ENCODE measurements at regions not wholly inside any gene's neighbourhood (a gene's known extent, or its start where the extent isn't known, plus 50 kb on each side); places are given as distances from the start of the nearest gene placed in this dataset.
"Not testable (repeated sequence)": the region's sequence is repeated elsewhere in the genome, so short reads cannot be mapped to it uniquely, and the experiment has no call there.

- no peak for DNase-seq (ENCODE audit: low read depth)
Measured at GRCh38 chr13:90889906-90890834, 457.3 kb upstream of the MIR17HG start.

- no peak for DNase-seq (ENCODE audit: low read depth)
Measured at GRCh38 chr13:90891329-90891728, 456.2 kb upstream of the MIR17HG start.

- not testable (repeated sequence) for DNase-seq (ENCODE audit: low read depth)
Measured at GRCh38 chr13:90893199-90893598, 454.3 kb upstream of the MIR17HG start.

- no peak for DNase-seq (ENCODE audit: low read depth)
Measured at GRCh38 chr13:90896002-90896401, 451.5 kb upstream of the MIR17HG start.

- DNase-seq (ENCODE audit: low read depth) = no peak
Measured at GRCh38 chr13:90898811-90899210, 448.7 kb upstream of the MIR17HG start.

- DNase-seq (ENCODE audit: low read depth) = no peak
Measured at GRCh38 chr13:90899416-90899815, 448.1 kb upstream of the MIR17HG start.

- no peak for DNase-seq (ENCODE audit: low read depth)
Measured at GRCh38 chr13:90902255-90902654, 445.2 kb upstream of the MIR17HG start.

- DNase-seq (ENCODE audit: low read depth) = no peak
Measured at GRCh38 chr13:90906554-90906953, 440.9 kb upstream of the MIR17HG start.

GRCh38 chr13:90908792-90909191, 438.7 kb upstream of the MIR17HG start:
- no peak for DNase-seq (ENCODE audit: low read depth)

- no peak for DNase-seq (ENCODE audit: low read depth)
Measured at GRCh38 chr13:90910018-90910639, 437.4 kb upstream of the MIR17HG start.

GRCh38 chr13:90912247-90912646, 435.2 kb upstream of the MIR17HG start:
- no peak for DNase-seq (ENCODE audit: low read depth)

- no peak for DNase-seq (ENCODE audit: low read depth)
Measured at GRCh38 chr13:90918536-90918935, 429.0 kb upstream of the MIR17HG start.

- no peak for DNase-seq (ENCODE audit: low read depth)
Measured at GRCh38 chr13:90919153-90919552, 428.3 kb upstream of the MIR17HG start.

GRCh38 chr13:90926459-90926858, 421.0 kb upstream of the MIR17HG start:
- DNase-seq (ENCODE audit: low read depth) = no peak

- DNase-seq (ENCODE audit: low read depth) = no peak
Measured at GRCh38 chr13:90928109-90928508, 419.4 kb upstream of the MIR17HG start.

GRCh38 chr13:90933097-90933826, 414.2 kb upstream of the MIR17HG start:
- DNase-seq (ENCODE audit: low read depth) = no peak

- DNase-seq (ENCODE audit: low read depth) = no peak
Measured at GRCh38 chr13:90934741-90935140, 412.7 kb upstream of the MIR17HG start.

- no peak for DNase-seq (ENCODE audit: low read depth)
Measured at GRCh38 chr13:90938848-90939247, 408.6 kb upstream of the MIR17HG start.

- no peak for DNase-seq (ENCODE audit: low read depth)
Measured at GRCh38 chr13:90943946-90944345, 403.5 kb upstream of the MIR17HG start.

- not testable (repeated sequence) for DNase-seq (ENCODE audit: low read depth)
Measured at GRCh38 chr13:90945146-90945545, 402.3 kb upstream of the MIR17HG start.

- not testable (repeated sequence) for DNase-seq (ENCODE audit: low read depth)
Measured at GRCh38 chr13:90946125-90946524, 401.4 kb upstream of the MIR17HG start.

GRCh38 chr13:90947976-90948375, 399.5 kb upstream of the MIR17HG start:
- DNase-seq (ENCODE audit: low read depth) = no peak

GRCh38 chr13:90950160-90950559, 397.3 kb upstream of the MIR17HG start:
- no peak for DNase-seq (ENCODE audit: low read depth)

Measured in activated T-cell treated with anti-CD3 and anti-CD28 coated beads for 48 hours (primary cell).